Fibroblast of upper back skin (primary cell): ENCODE measurements at regions not wholly inside any gene's neighbourhood (a gene's known extent, or its start where the extent isn't known, plus 50 kb on each side); places are given as distances from the start of the nearest gene placed in this dataset.
A peak's percentile ranks its signal among the peaks of the same experiment; 100 is the strongest.

Experiments
- DNase-seq: peaks from one replicate; pipeline ENCODE4 v3.0.0-alpha.2; 2013

GRCh38 chr5:176151281-176151680, 86.9 kb upstream of the SIMC1 start:
- DNase-seq: peak; percentile 83

- peak; percentile 36 for DNase-seq
These were observed 85.9 kb upstream of the SIMC1 start for GRCh38 chr5:176152191-176152929.

- no peak for DNase-seq
These were observed 85.3 kb upstream of the SIMC1 start for GRCh38 chr5:176152930-176153311.

GRCh38 chr5:176153741-176154140, 84.5 kb upstream of the SIMC1 start:
- peak; percentile 56 for DNase-seq

GRCh38 chr5:176154821-176155220, 83.4 kb upstream of the SIMC1 start:
- DNase-seq: no peak

DNA sequence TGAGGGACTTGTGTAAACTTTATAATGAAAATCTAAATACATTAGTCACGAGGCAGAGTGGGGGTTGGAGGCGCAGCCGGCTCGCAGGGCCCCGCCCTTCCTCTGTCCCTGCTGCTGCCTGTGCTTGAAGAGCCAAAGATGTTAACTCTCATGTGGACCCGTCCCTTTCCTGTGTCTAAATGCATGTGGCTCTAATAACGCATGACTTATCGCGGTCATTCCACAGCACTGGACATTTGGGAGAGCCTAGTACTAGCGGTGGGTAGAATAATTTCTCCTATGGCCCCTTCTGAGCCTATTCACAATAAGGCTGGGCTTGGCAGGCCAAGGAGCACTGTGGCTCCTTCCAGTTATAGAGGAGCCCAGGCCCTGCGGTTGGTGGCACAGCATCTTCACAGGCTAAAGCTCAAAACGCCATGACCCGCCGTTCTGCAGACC, 82.3 kb upstream of the SIMC1 start:
- DNase-seq: no peak

DNA sequence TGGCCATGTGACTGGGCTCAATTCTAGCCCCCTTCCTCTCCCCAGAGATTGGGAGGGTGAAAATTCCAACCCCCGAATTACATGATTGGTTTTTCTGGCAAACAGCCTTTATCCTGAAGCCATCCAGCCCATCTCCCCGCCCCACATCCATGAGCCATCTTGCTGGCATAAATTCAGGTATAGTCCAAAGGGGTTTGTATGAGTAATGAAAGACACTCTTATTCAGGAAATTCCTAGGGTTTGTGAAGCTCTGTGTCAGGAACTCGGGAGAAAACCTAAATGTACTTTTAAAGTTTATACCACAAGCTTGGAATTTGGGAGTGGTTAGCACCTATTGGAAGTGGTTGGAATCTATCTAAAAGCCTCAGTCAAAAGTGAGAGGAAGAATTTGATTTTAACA, 80.6 kb upstream of the SIMC1 start:
- DNase-seq: peak; percentile 95

- DNase-seq: peak; percentile 75
These were observed 76.8 kb upstream of the SIMC1 start for GRCh38 chr5:176161431-176161830.

DNA sequence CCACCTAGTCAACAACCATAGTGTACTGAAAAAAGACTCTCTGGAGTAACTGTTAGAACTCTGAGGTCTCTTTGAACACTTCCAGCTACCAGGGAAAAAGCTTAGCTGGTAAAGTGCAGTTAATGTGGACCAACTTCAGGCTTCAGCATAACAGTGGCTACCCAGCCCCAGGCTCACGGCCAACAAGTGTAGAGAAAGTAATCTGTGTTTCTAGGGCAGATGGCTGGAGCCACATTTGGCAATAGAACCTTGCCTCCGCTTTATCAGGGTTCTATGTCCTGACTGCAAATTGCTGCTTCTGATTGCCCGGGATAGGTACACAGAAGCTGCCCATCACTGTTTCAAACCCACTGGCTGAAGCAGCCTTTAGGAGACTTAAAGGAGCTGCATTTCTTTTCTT, 76.0 kb upstream of the SIMC1 start:
- DNase-seq: no peak

GRCh38 chr5:176162888-176163287, 75.3 kb upstream of the SIMC1 start:
- DNase-seq: no peak

DNA sequence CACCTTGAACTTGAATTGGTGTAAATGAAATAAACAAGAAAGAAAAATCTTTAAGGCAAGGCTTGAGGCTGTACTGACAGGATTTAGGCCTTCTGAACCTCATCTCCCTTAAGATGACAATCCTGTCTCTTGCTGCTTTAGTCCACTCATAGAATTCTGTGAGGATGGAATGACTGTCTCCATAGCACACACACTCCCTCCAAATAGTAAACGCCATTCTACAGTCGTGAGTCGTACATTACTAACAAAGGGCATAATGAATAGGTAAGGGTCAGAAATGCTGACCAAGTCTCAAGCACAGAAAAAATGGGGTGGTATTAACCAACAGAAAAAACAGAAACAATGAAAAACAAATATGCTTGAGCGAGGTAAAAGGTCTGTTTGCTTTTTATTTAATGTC, 71.8 kb upstream of the SIMC1 start:
- peak; percentile 33 for DNase-seq

GRCh38 chr5:176167800-176168199, 70.4 kb upstream of the SIMC1 start:
- DNase-seq: no peak

- no peak for DNase-seq
These were observed 68.7 kb upstream of the SIMC1 start for GRCh38 chr5:176169393-176170063.

GRCh38 chr5:176170084-176170483, 68.1 kb upstream of the SIMC1 start:
- no peak for DNase-seq

DNA sequence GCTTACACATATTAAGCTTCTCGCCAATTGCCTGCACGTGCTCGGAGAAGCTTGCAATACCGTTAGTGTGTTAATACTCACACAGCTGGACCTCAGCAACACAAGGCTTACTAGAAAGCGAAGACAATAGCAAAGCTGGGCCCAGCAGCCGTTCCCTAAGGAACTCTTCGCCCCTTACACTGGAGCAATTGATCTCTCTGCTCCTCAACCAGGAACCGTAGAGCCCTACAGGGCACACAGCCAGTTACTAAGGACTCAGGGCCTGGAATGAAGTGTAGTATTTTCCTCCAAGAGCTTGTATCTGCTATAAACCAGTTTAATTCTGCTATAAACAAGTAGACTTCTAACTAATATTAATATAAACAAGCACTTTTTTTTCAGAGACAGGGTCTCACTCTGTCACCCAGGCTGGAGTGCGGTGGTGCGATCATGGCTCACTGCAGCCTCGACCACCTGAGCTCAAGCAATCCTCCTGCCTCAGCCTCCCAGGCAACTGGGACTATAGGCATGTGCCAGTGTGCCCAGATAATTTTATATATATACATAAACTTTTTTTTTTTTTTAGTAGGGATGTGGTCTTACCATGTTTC, 67.0 kb upstream of the SIMC1 start:
- DNase-seq: no peak

DNA sequence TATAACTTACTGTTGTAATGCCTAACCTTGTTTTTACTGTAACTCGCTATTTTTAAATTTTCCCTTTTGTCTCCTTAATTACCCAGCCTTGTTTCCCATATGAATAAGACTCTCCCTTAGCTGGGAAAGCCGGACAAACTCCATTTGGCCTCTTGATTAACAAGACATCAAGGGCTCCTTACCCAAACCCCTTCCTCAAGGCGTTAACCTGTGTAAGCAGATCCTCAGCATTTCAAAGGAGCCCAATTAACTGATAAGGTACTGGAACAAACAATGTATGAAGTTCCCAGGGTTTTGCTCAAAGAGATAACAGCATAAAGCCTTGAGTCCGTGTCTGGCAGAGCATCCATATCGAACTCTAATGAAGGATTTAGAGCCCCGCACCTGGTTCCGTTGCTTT, 66.0 kb upstream of the SIMC1 start:
- DNase-seq: no peak

DNA sequence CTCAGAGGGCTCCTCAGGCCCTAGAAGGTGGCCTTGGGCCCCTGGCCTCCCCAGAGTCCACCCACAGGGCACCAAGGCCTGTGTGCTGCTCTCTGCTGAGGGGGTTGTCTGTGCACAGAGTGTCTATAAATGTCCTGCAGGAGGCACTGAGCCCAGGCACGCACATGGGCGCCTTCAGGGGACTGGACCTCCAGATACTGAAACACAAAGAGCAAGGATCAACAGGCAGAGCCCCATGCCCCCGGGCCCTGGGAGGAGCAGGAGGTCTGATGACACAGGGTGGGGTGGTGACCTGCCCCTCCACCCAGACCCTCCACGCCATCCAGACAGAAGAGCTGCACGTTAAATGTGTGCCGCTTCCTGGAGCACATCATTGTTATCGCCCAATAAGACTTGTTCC, 64.6 kb upstream of the SIMC1 start:
- no peak for DNase-seq

DNA sequence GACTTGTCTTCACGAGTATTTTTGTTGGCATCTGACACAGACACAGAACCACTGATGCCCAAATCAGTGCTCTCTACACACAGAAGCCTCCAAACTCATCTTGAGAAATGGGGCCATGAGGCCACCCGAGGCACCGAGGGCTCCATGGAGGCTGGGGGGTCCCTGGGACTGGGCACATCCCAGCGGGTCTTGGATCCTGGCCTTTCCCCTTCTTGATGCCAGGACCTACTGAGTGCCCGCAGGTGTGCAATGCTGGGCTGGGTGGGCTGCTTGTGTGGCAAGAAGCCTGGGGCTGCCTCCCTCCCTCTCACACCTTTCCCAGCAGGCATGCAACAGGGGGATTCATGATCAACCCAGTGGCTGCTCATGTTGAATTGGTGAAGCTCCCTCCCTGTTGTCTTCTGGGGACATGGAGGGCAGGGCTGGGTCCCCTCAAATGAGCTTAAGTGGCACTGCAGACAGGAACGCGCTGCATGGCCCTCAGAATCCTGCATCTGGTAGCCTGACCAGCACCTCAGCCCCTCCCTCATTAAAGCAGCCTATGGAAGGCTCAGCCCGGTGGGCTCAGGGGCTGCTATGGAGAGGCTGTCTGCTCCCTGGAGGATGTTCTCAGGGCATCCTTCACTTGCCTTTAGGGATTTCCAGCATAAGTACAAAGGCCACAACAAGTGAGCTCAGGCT, 63.7 kb upstream of the SIMC1 start:
- DNase-seq: no peak

GRCh38 chr5:176175101-176175852, 62.9 kb upstream of the SIMC1 start:
- DNase-seq: no peak

DNA sequence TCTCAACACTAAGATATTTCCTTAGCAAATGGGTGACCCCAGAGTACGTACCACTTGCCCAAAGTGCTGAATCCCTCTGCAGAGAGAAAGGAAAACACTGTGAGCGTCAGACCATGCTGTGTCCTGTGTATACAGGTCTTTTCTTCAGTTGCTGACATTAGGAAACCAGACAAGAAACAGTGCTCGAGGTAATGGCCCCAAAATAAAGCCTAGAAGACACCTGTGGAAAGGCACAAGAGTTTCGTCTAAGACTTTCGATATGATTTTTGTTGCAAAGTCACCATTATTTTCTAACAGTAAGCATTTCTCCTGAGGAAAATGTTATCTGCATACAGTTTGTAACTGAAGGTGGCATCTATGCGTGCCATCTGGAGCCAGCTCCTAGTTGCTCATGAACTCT, 62.0 kb upstream of the SIMC1 start:
- DNase-seq: no peak

GRCh38 chr5:176178789-176179188, 59.4 kb upstream of the SIMC1 start:
- DNase-seq: no peak

DNA sequence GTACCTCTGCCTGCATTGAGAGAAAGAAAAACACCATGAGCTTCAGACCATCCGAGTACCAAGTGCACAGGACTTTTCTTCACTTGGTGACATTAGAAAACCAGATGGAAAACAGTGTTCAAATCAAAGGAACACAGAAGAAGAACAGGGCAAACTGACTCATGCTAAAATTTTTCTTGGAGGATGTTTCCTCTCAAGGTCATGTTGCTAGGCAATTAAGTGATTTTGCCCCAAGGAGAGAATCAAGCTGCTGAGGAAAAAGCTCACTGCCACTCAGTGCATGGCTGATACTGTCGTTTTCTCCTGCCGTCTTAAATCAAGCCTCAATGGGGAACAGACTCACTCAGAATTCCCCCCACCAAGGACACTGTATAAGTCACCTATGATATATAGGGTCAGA, 57.9 kb upstream of the SIMC1 start:
- peak; percentile 21 for DNase-seq

- DNase-seq: no peak
These were observed 57.4 kb upstream of the SIMC1 start for GRCh38 chr5:176180781-176181180.
